ENCODE measurements at regions not wholly inside any gene's neighbourhood (a gene's known extent, or its start where the extent isn't known, plus 50 kb on each side); places are given as distances from the start of the nearest gene placed in this dataset.

GRCh38 chr17:34755371-34755770 is 176.0 kb downstream of the TMEM132E start:
- Histone ChIP-seq H3K4me3 (ENCODE audit: insufficient read depth, low read depth, low read length) (no peak overlapping the region), H2AFZ (ENCODE audit: low read depth, low read length) (no peak overlapping the region), H3K79me2 (ENCODE audit: insufficient read depth, low read length) (no peaks in the 10 kb centered on the region), H3K36me3 (ENCODE audit: insufficient read depth, low read length) (no peaks in the 10 kb centered on the region), H3K4me1 (ENCODE audit: insufficient read depth, low read length) (no peaks in the 10 kb centered on the region), H3K27me3 (ENCODE audit: insufficient read depth, low read length) (no peaks in the 10 kb centered on the region), H3K9ac (ENCODE audit: low read length) (no peak overlapping the region), H3K27ac (ENCODE audit: low read depth, low read length) (no peak overlapping the region), H3K9me3 (ENCODE audit: insufficient read depth, low read depth, low read length) (no peaks in the 10 kb centered on the region), H3K4me2 (ENCODE audit: low read length) (no peak overlapping the region), H4K20me1 (ENCODE audit: insufficient read depth, low read length) (no peaks in the 10 kb centered on the region)
- H3K9me3 Mint-ChIP-seq (ENCODE audit: unreplicated experiment), result peaks cover 1% of the 10 kb centered on the region
- DNase-seq (ENCODE audit: low read depth), result no peak
- no peak for TF ChIP-seq CTCF (IDR thresholded peaks at IDR 0.05; ENCODE audit: insufficient read depth, low read depth, low read length)
- no peak for TF ChIP-seq EZH2 (IDR thresholded peaks at IDR 0.05; ENCODE audit: insufficient read depth, low read length)
- peaks cover 56% of the 10 kb centered on the region for H3K27me3 Mint-ChIP-seq (ENCODE audit: low read depth, unreplicated experiment)
- FAIRE-seq, result no peak
- peaks cover 10% of the 10 kb centered on the region for H3K4me1 Mint-ChIP-seq (ENCODE audit: low read depth, unreplicated experiment)
- no peaks in the 10 kb centered on the region for H3K36me3 Mint-ChIP-seq (ENCODE audit: low read depth, unreplicated experiment)
- H3K27ac Mint-ChIP-seq (ENCODE audit: unreplicated experiment), result no peak overlapping the region
- H3K4me3 Mint-ChIP-seq (ENCODE audit: unreplicated experiment), result no peak overlapping the region

GRCh38 chr17:34750004-34750403 is 170.6 kb downstream of the TMEM132E start:
- no peak overlapping the region for H3K4me3 Mint-ChIP-seq (ENCODE audit: unreplicated experiment)
- H3K4me3 ChIP-seq (ENCODE audit: insufficient read depth, low read depth, low read length), result no peak overlapping the region
- no peaks in the 10 kb centered on the region for H3K27me3 ChIP-seq (ENCODE audit: insufficient read depth, low read length)
- H3K4me2 ChIP-seq (ENCODE audit: low read length), result no peak overlapping the region
- no peak for FAIRE-seq
- H3K4me1 Mint-ChIP-seq (ENCODE audit: low read depth, unreplicated experiment), result no peaks in the 10 kb centered on the region
- no peak for DNase-seq (ENCODE audit: low read depth)
- no peaks in the 10 kb centered on the region for H3K36me3 ChIP-seq (ENCODE audit: insufficient read depth, low read length)
- no peaks in the 10 kb centered on the region for H4K20me1 ChIP-seq (ENCODE audit: insufficient read depth, low read length)
- no peak overlapping the region for H2AFZ ChIP-seq (ENCODE audit: low read depth, low read length)
- peaks cover 29% of the 10 kb centered on the region for H3K27me3 Mint-ChIP-seq (ENCODE audit: low read depth, unreplicated experiment)
- no peaks in the 10 kb centered on the region for H3K9me3 ChIP-seq (ENCODE audit: insufficient read depth, low read depth, low read length)
- no peak overlapping the region for H3K27ac Mint-ChIP-seq (ENCODE audit: unreplicated experiment)
- H3K4me1 ChIP-seq (ENCODE audit: insufficient read depth, low read length), result no peaks in the 10 kb centered on the region
- H3K36me3 Mint-ChIP-seq (ENCODE audit: low read depth, unreplicated experiment), result no peaks in the 10 kb centered on the region
- no peak overlapping the region for H3K27ac ChIP-seq (ENCODE audit: low read depth, low read length)
- peaks cover 1% of the 10 kb centered on the region for H3K9me3 Mint-ChIP-seq (ENCODE audit: unreplicated experiment)
- TF ChIP-seq EZH2 (IDR thresholded peaks at IDR 0.05; ENCODE audit: insufficient read depth, low read length) (no peak), CTCF (IDR thresholded peaks at IDR 0.05; ENCODE audit: insufficient read depth, low read depth, low read length) (no peak)
- H3K9ac ChIP-seq (ENCODE audit: low read length), result no peak overlapping the region
- no peaks in the 10 kb centered on the region for H3K79me2 ChIP-seq (ENCODE audit: insufficient read depth, low read length)

- TF ChIP-seq EZH2 (IDR thresholded peaks at IDR 0.05; ENCODE audit: insufficient read depth, low read length) (no peak), CTCF (IDR thresholded peaks at IDR 0.05; ENCODE audit: insufficient read depth, low read depth, low read length) (no peak)
- H3K4me2 ChIP-seq (ENCODE audit: low read length), result no peak overlapping the region
- Mint-ChIP-seq H3K27me3 (ENCODE audit: low read depth, unreplicated experiment) (peaks cover 23% of the 10 kb centered on the region), H3K27ac (ENCODE audit: unreplicated experiment) (no peak overlapping the region), H3K4me1 (ENCODE audit: low read depth, unreplicated experiment) (no peaks in the 10 kb centered on the region), H3K36me3 (ENCODE audit: low read depth, unreplicated experiment) (no peaks in the 10 kb centered on the region), H3K4me3 (ENCODE audit: unreplicated experiment) (no peak overlapping the region), H3K9me3 (ENCODE audit: unreplicated experiment) (no peaks in the 10 kb centered on the region)
- no peaks in the 10 kb centered on the region for H3K9me3 ChIP-seq (ENCODE audit: insufficient read depth, low read depth, low read length)
- no peak overlapping the region for H3K9ac ChIP-seq (ENCODE audit: low read length)
- H3K27ac ChIP-seq (ENCODE audit: low read depth, low read length), result no peak overlapping the region
- DNase-seq (ENCODE audit: low read depth), result no peak
- H3K4me3 ChIP-seq (ENCODE audit: insufficient read depth, low read depth, low read length), result no peak overlapping the region
- no peaks in the 10 kb centered on the region for H3K79me2 ChIP-seq (ENCODE audit: insufficient read depth, low read length)
- no peak for FAIRE-seq
- no peaks in the 10 kb centered on the region for H3K27me3 ChIP-seq (ENCODE audit: insufficient read depth, low read length)
- H3K36me3 ChIP-seq (ENCODE audit: insufficient read depth, low read length), result no peaks in the 10 kb centered on the region
- H4K20me1 ChIP-seq (ENCODE audit: insufficient read depth, low read length), result no peaks in the 10 kb centered on the region
- H3K4me1 ChIP-seq (ENCODE audit: insufficient read depth, low read length), result no peaks in the 10 kb centered on the region
- no peak overlapping the region for H2AFZ ChIP-seq (ENCODE audit: low read depth, low read length)
Measured at GRCh38 chr17:34741967-34742366, 162.6 kb downstream of the TMEM132E start.
